Activated CD4-positive, alpha-beta T cell treated with anti-CD3 and anti-CD28 coated beads, Interleukin-2, amount 50 U/mL, for 24 hours (primary cell): ENCODE measurements at regions not wholly inside any gene's neighbourhood (a gene's known extent, or its start where the extent isn't known, plus 50 kb on each side); places are given as distances from the start of the nearest gene placed in this dataset.
"Not testable (repeated sequence)": the region's sequence is repeated elsewhere in the genome, so short reads cannot be mapped to it uniquely, and the experiment has no call there.

Experiments used
- DNase-seq, 2 donors: peaks; one replicate each; pipeline ENCODE4 v3.0.0-alpha.2; 2020; ENCODE audit warnings: low read depth in 1 of 2, low spot score in 1 of 2

- DNase-seq, result not testable (repeated sequence)
Measured at GRCh38 chr10:46796351-46796750, 114.9 kb upstream of the PTPN20 start.

- not testable (repeated sequence) for DNase-seq
Measured at GRCh38 chr10:46802010-46802409, 109.2 kb upstream of the PTPN20 start.

GRCh38 chr10:46803082-46803481 lies 108.1 kb upstream of the PTPN20 start:
- DNase-seq, result not testable (repeated sequence)

GRCh38 chr10:46810222-46810621 lies 101.0 kb upstream of the PTPN20 start:
- DNase-seq, result not testable (repeated sequence)

- not testable (repeated sequence) for DNase-seq
Measured at GRCh38 chr10:46816126-46816525, 95.1 kb upstream of the PTPN20 start.

GRCh38 chr10:46840393-46841050 lies 70.7 kb upstream of the PTPN20 start:
- not testable (repeated sequence) for DNase-seq

GRCh38 chr10:46841051-46841593 lies 70.1 kb upstream of the PTPN20 start:
- DNase-seq, result not testable (repeated sequence)

- DNase-seq, result not testable (repeated sequence)
Measured at GRCh38 chr10:46845194-46845593, 66.0 kb upstream of the PTPN20 start.

GRCh38 chr10:46845640-46846039 lies 65.6 kb upstream of the PTPN20 start:
- not testable (repeated sequence) for DNase-seq

- not testable (repeated sequence) for DNase-seq
Measured at GRCh38 chr10:46860753-46861152, 50.5 kb upstream of the PTPN20 start.
